HEK293 (cell line): ENCODE measurements at regions not wholly inside any gene's neighbourhood (a gene's known extent, or its start where the extent isn't known, plus 50 kb on each side); places are given as distances from the start of the nearest gene placed in this dataset.

Experiments
- CTCF ChIA-PET: fragments of 350-600 bp; formaldehyde crosslinking; extraction: SDS; loops from one replicate; lab custom pipeline; 2021; ENCODE audit warnings: antibody characterized with exemption; lab: Yijun Ruan, JAX
- POLR2A ChIA-PET: fragments of 300-600 bp; formaldehyde crosslinking; extraction: SDS; loops from one replicate; lab custom pipeline; 2020; ENCODE audit warnings: antibody characterized with exemption, inconsistent platforms; lab: Yijun Ruan, JAX
- H3K27ac ChIP-seq: fragments of 200-500 bp; sonication (Bioruptor generic); 2 replicates; pipeline ENCODE4 v1.5.1; 2014; ENCODE audit warnings: low read depth, low read length, control low read depth, inconsistent platforms; ENCODE audit errors: extremely low read depth
- H3K36me3 ChIP-seq, 2 experiments: fragments of 200-500 bp in 1 of 2; sonication (Bioruptor generic) in 1 of 2; 1 replicate in 1 of 2; 2 replicates in 1 of 2; pipeline ENCODE4 v1.5.1; 2014 to 2017; ENCODE audit warnings: inconsistent platforms in 2 of 2, low read length in 2 of 2; ENCODE audit not compliant: control insufficient read depth in 2 of 2, insufficient read depth in 1 of 2
- H3K4me1 ChIP-seq: fragments of 200-500 bp; sonication (Bioruptor generic); 2 replicates; pipeline ENCODE4 v1.5.1; 2014; ENCODE audit warnings: mild to moderate bottlenecking, low read length, inconsistent platforms; ENCODE audit not compliant: control insufficient read depth, insufficient read depth
- H3K4me3 ChIP-seq: 2 replicates; pipeline ENCODE4 v1.5.1; 2011; ENCODE audit warnings: low read depth, mild to moderate bottlenecking, control low read depth, low read length, moderate library complexity
- H3K9me3 ChIP-seq: fragments of 200-500 bp; sonication (Bioruptor generic); 2 replicates; pipeline ENCODE4 v1.5.1; 2014; ENCODE audit warnings: low read depth, low read length, inconsistent platforms; ENCODE audit not compliant: control insufficient read depth, insufficient read depth
- BCL6B ChIP-seq: fragments of 450-650 bp; formaldehyde crosslinking; IDR thresholded peaks from 2 replicates; pipeline ENCODE4 v1.5.1; 2017; ENCODE audit warnings: missing biosample characterization, missing genetic modification characterization
- KLF17 ChIP-seq: fragments of 450-650 bp; formaldehyde crosslinking; IDR thresholded peaks from 2 replicates; pipeline ENCODE4 v1.5.1; 2016; ENCODE audit warnings: missing biosample characterization, missing genetic modification characterization
- MYNN ChIP-seq: fragments of 450-650 bp; formaldehyde crosslinking; IDR thresholded peaks from 2 replicates; pipeline ENCODE4 v1.5.1; 2016; ENCODE audit warnings: missing biosample characterization, missing genetic modification characterization, borderline replicate concordance
- PBX3 ChIP-seq: sonication (generic); formaldehyde crosslinking; IDR thresholded peaks from 2 replicates; pipeline ENCODE4 v1.8.1; 2022; ENCODE audit warnings: mild to moderate bottlenecking, moderate library complexity, missing genetic modification reagents
- PRDM1 ChIP-seq: fragments of 450-650 bp; formaldehyde crosslinking; IDR thresholded peaks from 2 replicates; pipeline ENCODE4; 2016; ENCODE audit warnings: missing biosample characterization, missing genetic modification characterization
- ZBTB10 ChIP-seq: fragments of 450-650 bp; formaldehyde crosslinking; IDR thresholded peaks from 2 replicates; pipeline ENCODE4 v1.5.1; 2016; ENCODE audit warnings: missing biosample characterization, missing genetic modification characterization
- ZBTB20 ChIP-seq: fragments of 450-650 bp; formaldehyde crosslinking; IDR thresholded peaks from 2 replicates; pipeline ENCODE4 v1.5.1; 2016; ENCODE audit warnings: missing biosample characterization, missing genetic modification characterization
- ZNF114 ChIP-seq: fragments of 450-650 bp; formaldehyde crosslinking; IDR thresholded peaks from 2 replicates; pipeline ENCODE4 v1.5.0; 2017; ENCODE audit warnings: missing biosample characterization, missing genetic modification characterization
- ZNF133 ChIP-seq: fragments of 450-650 bp; formaldehyde crosslinking; IDR thresholded peaks from 2 replicates; pipeline ENCODE4 v1.5.1; 2016; ENCODE audit warnings: missing biosample characterization, missing genetic modification characterization
- ZNF138 ChIP-seq: fragments of 450-650 bp; formaldehyde crosslinking; IDR thresholded peaks from 2 replicates; pipeline ENCODE4 v1.5.1; 2016; ENCODE audit warnings: missing biosample characterization, missing genetic modification characterization, borderline replicate concordance
- ZNF16 ChIP-seq: fragments of 450-650 bp; formaldehyde crosslinking; IDR thresholded peaks from 2 replicates; pipeline ENCODE4 v1.5.1; 2016; ENCODE audit warnings: low read depth, missing biosample characterization, missing genetic modification characterization
- ZNF292 ChIP-seq: fragments of 450-650 bp; formaldehyde crosslinking; IDR thresholded peaks from 2 replicates; pipeline ENCODE4 v1.5.1; 2016; ENCODE audit warnings: low read depth, missing biosample characterization, missing genetic modification characterization, borderline replicate concordance
- ZNF488 ChIP-seq: fragments of 450-650 bp; formaldehyde crosslinking; IDR thresholded peaks from 2 replicates; pipeline ENCODE4 v1.5.1; 2016; ENCODE audit warnings: missing biosample characterization, missing genetic modification characterization
- ZNF596 ChIP-seq: fragments of 450-650 bp; IDR thresholded peaks from 2 replicates; pipeline ENCODE4 v1.5.0; 2018; ENCODE audit warnings: missing biosample characterization, mild to moderate bottlenecking, missing genetic modification characterization, moderate library complexity
- ZNF768 ChIP-seq: fragments of 450-650 bp; formaldehyde crosslinking; IDR thresholded peaks from 2 replicates; pipeline ENCODE4 v1.5.1; 2018; ENCODE audit warnings: missing biosample characterization, mild to moderate bottlenecking, missing genetic modification characterization
- ZSCAN5A ChIP-seq: fragments of 450-650 bp; formaldehyde crosslinking; IDR thresholded peaks from 2 replicates; pipeline ENCODE4 v1.5.1; 2016; ENCODE audit warnings: missing biosample characterization, missing genetic modification characterization

- H3K4me1 ChIP-seq, result no peaks in the 10 kb centered on the region
- no peaks in the 10 kb centered on the region for H3K36me3 ChIP-seq
- H3K27ac ChIP-seq, result no peak overlapping the region
- ChIA-PET POLR2A (no interaction called here), CTCF (no interaction called here)
- no peaks in the 10 kb centered on the region for H3K9me3 ChIP-seq
- TF ChIP-seq ZNF596 (no peak), KLF17 (no peak), ZBTB10 (tag by site-specific recombination) (no peak), ZNF768 (tag by site-specific recombination) (no peak), ZNF16 (no peak), ZNF133 (tag by site-specific recombination) (no peak), BCL6B (tag by site-specific recombination) (no peak), ZNF114 (tag by site-specific recombination) (no peak), MYNN (no peak)
- H3K4me3 ChIP-seq, result no peak overlapping the region
Observed at GRCh38 chr17:53996131-53996530, 173.4 kb downstream of the KIF2B start.

GRCh38 chr17:53996890-53997289 lies 174.2 kb downstream of the KIF2B start:
- ChIA-PET POLR2A (no interaction called here), CTCF (no interaction called here)
- Histone ChIP-seq H3K4me1 (no peaks in the 10 kb centered on the region), H3K36me3 (no peaks in the 10 kb centered on the region), H3K9me3 (no peaks in the 10 kb centered on the region), H3K4me3 (no peak overlapping the region), H3K27ac (no peak overlapping the region)
- TF ChIP-seq ZSCAN5A (tag by site-specific recombination) (no peak), PRDM1 (no peak), ZNF488 (tag by site-specific recombination) (no peak), ZBTB20 (tag by site-specific recombination) (no peak), ZNF138 (tag by site-specific recombination) (no peak)

- TF ChIP-seq ZNF292 (tag by site-specific recombination) (no peak), PBX3 (no peak)
- ChIA-PET CTCF (no interaction called here), POLR2A (no interaction called here)
- Histone ChIP-seq H3K27ac (no peak overlapping the region), H3K36me3 (no peaks in the 10 kb centered on the region), H3K9me3 (no peaks in the 10 kb centered on the region), H3K4me3 (no peak overlapping the region), H3K4me1 (no peaks in the 10 kb centered on the region)
Observed at GRCh38 chr17:54007855-54008254, 185.1 kb downstream of the KIF2B start.
